Suprapubic skin (tissue), 4 donors: ENCODE measurements at regions not wholly inside any gene's neighbourhood (a gene's known extent, or its start where the extent isn't known, plus 50 kb on each side); places are given as distances from the start of the nearest gene placed in this dataset.

Experiments
- EP300 ChIP-seq: sonication (generic); formaldehyde crosslinking; IDR thresholded peaks from one replicate; pipeline ENCODE4 v1.6.1; 2017; ENCODE audit warnings: antibody characterized with exemption
- POLR2A ChIP-seq, 2 donors: fragments of 450-650 bp; IDR thresholded peaks; one replicate each; pipeline ENCODE4 v1.6.1; 2017; ENCODE audit warnings: antibody characterized with exemption in 2 of 2, mild to moderate bottlenecking in 2 of 2, moderate library complexity in 2 of 2
- POLR2AphosphoS5 ChIP-seq, 3 donors: sonication (generic); formaldehyde crosslinking; IDR thresholded peaks; one replicate each; pipeline ENCODE4 v1.6.1; 2017; ENCODE audit warnings: antibody characterized with exemption in 3 of 3
- TF ChIP-seq, protein P1 (sequence below), 2 donors: fragments of 200-600 bp in 1 of 2; fragments of 450-650 bp in 1 of 2; sonication (generic) in 1 of 2; IDR thresholded peaks; one replicate each; pipeline ENCODE4 v1.5.1; 2016 to 2019; ENCODE audit warnings: antibody characterized with exemption in 2 of 2, mild to moderate bottlenecking in 1 of 2, moderate library complexity in 1 of 2

GRCh38 chr11:79762279-79762921, 321.6 kb upstream of the TENM4 start:
- TF ChIP-seq, protein P1, sequence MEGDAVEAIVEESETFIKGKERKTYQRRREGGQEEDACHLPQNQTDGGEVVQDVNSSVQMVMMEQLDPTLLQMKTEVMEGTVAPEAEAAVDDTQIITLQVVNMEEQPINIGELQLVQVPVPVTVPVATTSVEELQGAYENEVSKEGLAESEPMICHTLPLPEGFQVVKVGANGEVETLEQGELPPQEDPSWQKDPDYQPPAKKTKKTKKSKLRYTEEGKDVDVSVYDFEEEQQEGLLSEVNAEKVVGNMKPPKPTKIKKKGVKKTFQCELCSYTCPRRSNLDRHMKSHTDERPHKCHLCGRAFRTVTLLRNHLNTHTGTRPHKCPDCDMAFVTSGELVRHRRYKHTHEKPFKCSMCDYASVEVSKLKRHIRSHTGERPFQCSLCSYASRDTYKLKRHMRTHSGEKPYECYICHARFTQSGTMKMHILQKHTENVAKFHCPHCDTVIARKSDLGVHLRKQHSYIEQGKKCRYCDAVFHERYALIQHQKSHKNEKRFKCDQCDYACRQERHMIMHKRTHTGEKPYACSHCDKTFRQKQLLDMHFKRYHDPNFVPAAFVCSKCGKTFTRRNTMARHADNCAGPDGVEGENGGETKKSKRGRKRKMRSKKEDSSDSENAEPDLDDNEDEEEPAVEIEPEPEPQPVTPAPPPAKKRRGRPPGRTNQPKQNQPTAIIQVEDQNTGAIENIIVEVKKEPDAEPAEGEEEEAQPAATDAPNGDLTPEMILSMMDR (IDR thresholded peaks at IDR 0.05): no peak
- TF ChIP-seq POLR2AphosphoS5 (IDR thresholded peaks at IDR 0.05): no peak
- no peak for TF ChIP-seq POLR2A (IDR thresholded peaks at IDR 0.05)
- TF ChIP-seq EP300: no peak
